ENCODE measurements at regions not wholly inside any gene's neighbourhood (a gene's known extent, or its start where the extent isn't known, plus 50 kb on each side); places are given as distances from the start of the nearest gene placed in this dataset.
"Not testable (repeated sequence)": the region's sequence is repeated elsewhere in the genome, so short reads cannot be mapped to it uniquely, and the experiment has no call there.

DNA sequence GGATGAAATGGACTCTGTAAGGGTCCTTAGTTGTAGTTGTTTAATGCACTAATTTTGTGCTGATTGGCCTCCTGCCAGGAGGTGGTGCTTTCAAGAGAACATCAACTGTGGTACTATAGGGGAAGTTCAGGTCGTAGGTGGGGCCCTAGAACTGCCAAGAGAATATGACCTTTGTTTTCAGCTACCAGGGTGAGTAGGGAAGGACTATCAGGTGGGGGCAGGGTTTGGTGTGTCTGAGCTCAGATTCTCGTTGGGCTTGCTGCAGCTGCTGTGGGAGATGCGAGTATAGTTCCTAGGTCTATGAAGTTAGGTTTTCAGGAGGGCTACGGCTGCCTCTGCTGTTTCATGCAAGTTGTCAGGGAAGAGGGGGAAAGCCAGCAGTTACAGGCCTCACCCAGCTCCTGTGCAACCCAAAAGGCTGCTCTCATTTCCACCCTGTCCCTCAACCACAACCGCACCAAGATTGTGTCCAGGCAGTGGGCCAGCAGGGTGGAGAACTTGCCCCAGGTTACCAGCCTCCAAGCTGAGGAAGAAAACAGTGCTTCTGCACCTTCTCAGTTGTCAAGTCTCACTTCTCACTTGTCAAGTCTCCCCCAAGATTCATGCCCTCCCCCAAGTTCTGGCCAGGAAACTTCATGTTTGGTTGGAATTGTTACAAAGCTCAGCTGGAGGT is 626.5 kb upstream of the MAP3K7 start:
- no peak for DNase-seq

DNA sequence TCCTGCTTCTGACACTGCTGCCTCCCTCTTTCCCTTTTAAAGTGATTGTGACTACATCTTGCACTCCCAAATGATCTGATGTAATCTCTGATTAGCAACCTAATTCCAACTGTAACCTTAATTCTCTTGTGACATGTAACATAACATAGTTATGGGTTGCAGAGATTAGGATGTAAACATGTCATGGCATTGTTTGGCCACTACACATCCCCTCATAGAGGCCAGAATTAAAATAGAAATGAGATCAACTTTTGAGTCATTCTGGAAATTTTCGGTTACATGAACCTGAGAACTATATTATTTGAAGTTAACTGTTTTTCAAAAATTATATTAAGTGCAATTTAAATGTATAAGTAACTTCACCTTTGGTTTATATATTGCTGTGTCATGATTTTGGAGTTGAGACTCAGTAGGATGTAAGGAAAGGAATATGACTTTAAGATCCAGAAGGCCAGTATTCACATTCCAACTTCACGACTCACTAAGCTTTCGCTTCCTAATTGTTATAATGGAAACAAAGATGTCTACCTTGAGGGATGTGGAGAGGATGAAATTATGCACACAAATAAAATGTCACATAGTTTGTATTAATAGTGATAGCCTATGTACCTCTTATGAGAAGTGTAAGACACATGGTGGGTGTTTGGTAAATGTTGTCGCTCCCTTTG is 611.9 kb upstream of the MAP3K7 start:
- no peak for DNase-seq

DNA sequence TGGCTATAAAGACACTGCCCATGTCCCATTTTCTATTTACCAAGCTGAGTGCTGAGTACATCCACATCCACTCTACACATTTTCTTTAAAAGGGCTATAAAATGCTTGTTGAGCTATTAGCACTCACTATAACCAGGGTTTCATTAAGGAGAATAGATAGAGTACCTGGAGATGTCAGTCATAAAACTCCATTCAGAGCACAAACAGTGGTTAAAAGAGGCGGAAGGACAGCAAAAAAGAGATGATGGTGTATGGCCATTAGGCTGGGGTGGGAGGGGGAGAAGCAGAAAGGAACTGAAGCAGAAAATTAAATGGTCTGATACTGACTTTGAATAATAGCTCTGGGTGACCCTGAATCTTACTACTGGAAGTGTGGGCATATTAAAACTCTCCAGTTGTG is 609.9 kb upstream of the MAP3K7 start:
- peak; percentile 91 for DNase-seq

DNA sequence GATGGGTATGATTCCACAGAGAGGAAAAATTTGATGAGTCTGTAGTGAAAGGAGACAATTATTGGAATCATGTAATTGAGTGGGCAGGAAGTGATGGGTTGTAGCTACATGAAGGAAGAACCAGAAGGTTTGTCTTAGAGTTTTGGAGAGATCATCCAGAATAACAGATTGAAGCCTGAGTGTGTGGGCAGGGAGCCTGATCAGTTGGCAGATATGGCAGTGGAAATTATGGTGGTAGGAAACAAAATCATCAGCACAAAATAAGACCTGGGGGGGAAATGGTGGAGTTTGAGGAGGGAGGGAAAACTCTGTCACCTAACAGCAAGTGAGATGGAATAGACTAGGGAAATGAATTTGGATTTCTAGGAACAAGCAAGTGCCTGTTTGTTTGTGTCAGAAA is 606.6 kb upstream of the MAP3K7 start:
- DNase-seq, result no peak

DNA sequence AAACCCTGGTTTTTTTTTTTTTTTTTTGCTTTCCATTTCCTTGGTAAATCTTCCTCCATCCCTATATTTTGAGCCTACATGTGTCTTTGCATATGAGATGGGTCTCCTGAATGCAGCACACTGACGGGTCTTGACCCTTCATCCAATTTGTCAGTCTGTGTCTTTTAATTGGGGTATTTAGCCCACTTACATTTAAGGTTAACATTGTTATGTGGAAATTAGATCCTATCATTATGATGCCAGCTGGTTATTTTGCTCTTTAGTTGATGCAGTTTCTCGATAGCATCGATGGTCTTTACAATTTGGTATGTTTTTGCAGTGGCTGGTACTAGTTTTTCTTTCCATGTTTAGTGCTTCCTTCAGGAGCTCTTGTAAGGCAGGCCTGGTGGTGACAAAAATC is 603.2 kb upstream of the MAP3K7 start:
- DNase-seq, result not testable (repeated sequence)

DNA sequence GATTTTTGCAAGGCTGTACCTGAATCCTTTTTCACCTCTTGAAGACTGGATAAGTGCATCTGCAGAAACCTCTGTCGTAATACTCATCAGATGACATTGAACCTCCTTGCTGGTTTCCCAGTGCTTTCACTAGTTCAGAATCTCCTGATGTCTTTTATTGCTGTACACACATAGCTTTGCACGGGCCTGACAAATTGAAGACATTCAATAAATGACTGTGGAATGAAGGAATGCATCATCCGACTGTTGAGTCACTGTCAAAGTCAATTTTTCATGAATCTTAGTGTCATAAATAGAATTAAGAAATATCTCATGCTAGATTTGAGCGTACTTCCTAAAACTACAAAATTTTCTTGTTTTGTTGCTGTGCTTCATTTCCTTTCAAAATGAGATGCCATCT is 598.2 kb upstream of the MAP3K7 start:
- no peak for DNase-seq

DNA sequence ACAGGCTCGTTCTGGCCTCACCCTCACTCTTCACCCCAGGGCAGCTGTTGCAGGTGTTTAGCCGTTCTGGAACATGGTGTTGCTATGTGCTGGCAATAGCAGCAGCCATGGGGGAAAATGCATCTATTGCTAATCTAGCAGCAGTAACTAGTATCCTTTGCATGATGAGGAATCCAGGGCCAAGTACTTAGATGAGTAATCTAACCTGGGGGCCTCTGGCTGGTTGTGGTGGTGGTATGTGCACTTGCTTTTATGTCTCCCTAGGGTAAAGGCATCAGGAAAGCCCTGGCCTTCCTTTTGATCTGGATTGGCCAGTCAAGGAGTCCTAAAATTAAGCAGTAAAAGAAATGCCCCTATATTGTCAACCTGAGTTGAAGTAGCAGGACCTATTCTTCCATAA is 594.5 kb upstream of the MAP3K7 start:
- no peak for DNase-seq

DNA sequence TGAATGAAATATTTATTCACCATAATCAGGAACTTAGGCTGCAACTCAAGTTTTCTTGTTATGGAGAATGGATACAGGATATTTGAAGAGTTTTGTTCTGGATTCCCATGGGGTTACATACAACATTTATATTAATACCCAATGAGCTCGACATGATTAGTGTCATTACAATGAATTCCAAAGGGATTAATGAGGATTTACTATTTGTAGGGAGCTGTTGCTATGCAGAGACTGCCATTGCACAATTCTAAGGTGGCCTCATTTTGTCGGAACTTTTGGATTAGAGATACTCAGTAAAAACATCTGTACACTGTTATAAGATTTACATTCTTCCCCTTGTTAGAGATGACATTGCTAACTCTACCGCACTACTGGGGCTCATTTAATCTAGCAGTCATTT is 586.8 kb upstream of the MAP3K7 start:
- DNase-seq, result no peak

DNA sequence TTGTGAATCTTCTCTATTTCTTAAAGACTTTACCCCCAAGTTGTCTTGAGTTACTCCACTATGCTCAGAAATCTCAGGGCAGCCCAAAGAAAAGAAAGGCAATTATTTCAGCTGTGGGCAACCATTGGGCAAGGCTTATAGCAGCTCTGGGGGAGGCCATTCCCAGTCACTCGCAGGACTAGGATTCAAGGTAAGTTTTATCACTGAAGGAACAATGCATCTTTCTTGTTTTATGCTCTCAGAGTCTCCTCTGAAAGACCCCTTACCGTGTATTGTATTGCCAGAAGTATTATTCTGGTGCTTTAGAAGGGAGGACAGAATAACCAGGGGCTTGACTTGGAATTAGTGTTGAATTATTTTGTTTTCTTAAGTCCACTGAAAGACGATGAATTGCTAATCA is 586.3 kb upstream of the MAP3K7 start:
- DNase-seq, result no peak

DNA sequence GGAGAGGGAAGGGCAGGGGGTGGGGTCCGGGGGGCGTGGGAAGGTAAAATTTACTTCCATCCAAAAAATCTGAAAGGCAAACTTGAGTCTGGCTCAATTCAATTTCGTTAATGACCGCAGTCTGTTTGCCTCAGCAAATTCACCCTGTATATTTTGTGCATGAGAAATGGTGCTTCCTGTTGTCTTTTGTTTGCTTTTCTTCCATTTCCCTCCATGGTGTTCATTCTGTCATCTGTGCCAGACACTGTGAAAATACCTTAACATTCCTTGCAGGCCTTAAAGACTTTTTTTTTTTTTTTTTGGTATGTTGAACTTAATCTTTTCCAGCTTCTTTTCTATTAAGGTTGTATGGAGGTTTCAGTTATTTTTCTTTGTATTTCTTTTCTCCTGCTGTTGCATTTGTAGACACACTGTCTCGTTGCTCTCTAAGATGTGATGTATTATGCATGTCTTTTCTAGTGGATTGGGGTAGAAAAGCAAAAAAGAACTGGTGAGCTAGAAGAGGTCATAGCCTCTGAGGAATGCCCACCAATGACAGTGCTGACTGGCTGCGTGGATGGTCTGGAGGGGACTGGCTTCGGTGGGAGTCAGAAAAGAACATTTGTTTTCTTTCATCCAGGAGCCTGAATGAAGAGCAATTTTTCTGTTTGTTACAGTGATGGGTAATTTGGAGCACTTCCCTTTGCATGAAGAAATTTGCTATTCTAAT is 585.0 kb upstream of the MAP3K7 start:
- no peak for DNase-seq

DNA sequence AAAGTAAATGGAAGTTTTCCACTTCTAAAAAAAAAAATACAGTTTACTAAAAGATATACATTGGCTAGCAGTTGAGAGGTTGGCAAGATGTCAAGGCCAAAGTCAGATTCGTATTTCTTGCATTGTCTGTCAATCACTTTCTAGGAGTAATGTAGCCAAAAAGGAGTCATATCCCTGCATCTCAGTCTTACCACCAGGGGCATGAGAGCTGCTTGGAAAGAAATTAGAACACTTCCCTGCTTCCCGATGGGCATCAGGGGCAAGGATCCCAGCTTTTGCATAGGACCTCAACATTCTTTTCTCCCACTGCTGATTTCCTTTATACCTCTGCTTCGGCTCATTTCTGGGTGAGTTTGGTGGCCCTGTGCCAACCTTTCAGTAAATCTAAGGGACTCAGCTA is 581.0 kb upstream of the MAP3K7 start:
- DNase-seq, result no peak

DNA sequence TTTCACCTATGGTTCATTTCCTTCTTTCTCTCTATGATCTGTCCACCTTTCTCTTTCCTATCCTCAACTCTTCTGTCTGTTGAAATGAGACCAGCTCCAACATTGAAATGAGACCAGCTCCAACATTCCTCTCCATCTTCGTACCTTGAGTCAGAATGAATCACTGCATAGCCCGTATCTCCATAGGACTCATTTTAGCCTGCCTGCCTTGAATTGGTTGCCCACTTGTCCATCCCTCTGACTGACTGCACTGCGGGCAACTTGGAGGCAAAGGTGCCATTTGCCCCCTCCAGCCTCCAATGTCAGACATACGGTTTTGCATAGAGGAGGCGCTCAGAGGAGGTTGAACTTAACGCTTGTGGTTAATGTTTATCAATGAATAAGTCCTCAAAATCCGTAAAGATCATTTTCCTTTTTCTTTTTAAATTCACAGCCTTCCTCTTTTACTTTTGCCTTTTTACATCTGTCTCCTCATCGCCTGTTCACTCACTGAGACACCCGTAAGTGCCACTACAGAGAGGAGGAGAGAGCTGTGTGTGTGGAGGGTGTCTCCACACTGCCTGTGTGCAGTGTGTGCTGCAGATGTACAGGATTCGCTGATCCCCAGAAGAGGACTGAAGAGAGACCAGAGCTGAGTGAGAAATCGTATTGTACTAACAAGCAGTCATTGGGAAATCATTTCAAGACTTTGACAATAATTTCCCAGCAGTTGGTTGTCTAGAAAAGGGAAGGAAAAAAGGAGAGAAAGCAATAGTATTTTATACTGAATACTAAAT is 579.6 kb upstream of the MAP3K7 start:
- DNase-seq, result no peak

DNA sequence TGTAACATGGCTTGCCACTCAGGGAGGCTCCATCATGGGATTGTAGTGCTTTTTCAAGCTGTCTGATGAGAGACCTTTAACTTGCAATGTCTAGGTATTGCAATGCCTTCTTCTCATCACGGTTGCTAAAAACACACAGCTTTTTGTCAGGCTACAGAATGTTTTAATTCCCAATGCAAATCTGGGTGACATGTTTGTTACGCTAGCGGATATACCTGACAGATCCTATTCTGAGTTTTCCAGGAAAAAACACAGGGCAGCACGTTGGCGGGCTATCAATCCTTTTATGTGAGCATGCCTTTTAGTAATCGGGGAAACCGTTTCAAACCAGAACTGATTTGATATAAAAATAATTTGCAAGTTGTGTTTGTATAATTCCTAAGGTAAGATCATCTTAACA is 577.2 kb upstream of the MAP3K7 start:
- DNase-seq, result no peak

DNA sequence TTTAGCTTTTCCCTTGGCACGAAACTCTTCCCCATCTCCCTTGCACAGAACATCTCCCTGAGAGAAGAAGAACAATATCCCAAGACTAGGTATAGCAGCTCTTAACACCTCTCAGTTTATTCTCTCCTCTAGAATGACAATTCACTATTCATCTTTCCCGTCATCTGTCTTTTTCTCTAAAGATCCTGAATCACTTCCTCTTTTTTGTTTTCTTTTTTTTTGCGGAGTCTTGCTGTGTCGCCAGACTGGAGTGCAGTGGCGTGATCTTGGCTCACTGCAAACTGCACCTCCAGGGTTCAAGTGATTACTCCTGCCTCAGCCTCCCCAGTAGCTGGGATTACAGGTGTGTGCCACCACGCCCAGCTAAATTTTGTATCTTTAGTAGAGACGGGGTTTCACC is 574.4 kb upstream of the MAP3K7 start:
- DNase-seq, result no peak

DNA sequence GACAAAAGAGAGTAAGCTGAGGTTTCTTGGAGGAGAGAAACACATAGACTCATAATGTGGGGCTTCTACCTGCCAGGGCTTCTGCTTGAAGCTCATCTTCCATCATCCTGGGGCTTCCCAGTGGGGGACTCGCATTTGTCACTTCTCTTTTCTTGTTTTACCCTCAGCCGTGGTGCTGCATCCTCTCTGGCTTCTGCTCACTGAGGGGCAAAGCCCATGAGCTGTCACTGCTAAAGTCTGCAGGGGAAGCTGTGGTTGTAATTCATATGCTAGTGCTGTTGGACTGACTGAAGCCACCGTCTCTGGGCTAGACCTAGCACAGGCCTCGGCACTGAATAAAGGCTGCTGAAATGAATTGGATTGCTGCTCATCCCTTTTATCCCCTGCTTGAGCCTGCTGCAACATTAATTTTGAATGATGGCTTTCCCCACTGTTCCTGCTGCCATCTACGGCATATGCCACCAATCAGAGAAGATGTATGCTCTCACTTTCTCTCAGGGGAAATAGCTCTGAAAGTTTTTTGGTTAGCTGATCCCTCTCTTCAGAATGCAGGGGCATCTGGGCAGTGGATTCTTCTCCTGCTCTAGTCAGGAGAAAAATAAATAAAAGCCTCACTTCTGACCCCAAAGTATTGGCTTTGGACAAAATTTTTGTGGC is 568.4 kb upstream of the MAP3K7 start:
- DNase-seq, result no peak

DNA sequence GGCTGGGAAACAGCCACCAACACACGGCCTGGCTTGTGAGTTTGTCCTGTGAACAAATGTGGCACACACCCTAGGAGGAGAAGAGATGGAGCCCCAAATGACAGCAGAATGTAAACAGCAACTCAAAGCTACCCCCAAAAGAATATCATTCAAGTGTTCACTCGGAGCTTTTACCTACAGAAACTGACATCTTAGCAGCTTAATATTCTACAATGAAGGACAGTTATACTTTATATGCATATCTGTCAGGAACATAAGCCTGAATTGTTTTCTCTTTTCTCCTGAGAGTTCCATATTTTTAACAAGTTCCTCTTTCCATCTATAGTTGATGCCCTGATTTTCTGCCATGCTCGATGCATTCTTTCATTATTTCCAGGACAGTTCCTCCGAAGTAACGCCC is 566.0 kb upstream of the MAP3K7 start:
- DNase-seq, result no peak

DNA sequence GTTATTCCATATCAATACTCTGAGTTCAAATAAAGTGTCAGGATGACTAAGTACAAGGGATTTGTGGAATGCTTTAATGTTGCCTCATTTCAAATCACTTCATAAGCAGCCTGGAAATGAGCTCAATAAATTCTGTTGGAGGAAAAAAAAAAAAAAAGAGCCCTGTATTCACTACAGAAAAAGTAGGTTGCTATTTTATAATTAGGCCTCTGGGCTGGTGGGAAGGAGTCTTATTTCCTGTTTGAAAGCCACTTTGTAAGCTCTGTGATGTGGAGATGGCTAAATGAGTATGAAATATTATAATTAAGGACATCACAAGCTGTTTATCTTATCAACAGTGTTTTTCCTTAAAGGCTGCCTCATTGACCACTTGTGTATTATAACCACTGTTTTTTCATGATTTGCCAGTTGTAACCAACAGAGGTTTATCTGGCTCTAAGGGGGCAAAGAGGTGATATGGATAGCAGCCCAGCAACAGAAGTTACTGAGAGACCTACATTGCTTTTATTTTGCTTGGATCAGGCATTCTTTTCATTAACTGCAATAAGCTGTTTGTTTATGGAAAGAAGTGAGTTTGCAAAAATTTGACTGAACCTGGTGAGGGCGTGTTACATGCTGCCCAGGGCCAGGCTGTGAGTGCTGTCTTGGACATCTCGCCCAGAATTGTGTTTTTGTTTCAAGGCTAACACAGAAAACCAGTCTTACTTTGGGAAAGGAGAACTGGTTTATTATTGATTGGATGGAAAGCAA is 563.3 kb upstream of the MAP3K7 start:
- no peak for DNase-seq

DNA sequence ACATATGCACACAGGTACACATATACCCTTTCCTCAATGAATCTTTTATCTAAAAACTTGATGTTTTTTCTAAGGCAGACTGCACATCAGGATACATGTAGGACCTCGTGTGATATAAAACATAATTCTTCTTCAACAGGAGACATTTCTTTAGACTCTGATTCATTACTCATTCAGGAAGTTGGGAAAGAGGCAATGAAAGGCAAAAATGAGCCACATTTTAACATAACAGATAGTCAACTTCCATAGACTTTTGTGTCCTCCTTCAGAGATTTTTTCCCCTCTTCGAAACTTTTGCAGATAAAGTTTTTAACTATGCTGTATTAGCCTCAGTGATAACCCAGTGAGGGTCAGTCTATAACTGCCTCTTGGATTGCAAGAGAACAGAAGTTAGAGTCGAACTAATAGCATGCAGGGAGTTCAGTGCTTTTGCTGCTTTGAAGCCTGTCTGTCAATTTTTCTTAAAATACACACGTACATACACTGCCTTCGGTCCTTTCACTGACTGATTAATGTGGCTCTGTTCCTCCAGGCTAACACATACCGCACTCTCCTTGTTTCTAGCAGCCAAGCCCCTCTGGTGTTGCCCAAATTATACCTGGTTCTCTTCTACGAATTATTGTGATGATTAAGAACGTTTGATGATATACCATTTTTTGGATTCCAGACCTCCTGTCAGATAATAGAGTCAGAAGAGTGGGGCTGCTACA is 562.5 kb upstream of the MAP3K7 start:
- no peak for DNase-seq

DNA sequence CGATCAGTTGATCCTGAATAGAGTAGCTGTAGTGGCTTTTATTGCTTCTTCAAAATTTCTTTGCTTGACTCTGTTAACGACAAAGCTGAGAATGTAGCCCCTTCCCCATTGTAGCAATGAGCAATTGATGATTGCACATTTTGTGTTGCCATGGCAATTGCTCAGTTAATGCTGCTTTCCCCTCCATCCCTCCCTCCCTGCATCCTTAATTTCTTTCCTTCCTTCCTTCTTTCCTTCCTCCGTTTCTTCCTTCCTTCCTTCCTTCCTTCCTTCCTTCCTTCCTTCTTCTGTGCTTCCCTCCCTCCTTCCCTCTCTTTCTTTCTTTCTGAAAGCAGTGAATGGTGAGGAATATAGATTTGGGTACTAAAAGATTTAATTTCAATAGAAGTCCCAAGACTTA is 557.3 kb upstream of the MAP3K7 start:
- no peak for DNase-seq

DNA sequence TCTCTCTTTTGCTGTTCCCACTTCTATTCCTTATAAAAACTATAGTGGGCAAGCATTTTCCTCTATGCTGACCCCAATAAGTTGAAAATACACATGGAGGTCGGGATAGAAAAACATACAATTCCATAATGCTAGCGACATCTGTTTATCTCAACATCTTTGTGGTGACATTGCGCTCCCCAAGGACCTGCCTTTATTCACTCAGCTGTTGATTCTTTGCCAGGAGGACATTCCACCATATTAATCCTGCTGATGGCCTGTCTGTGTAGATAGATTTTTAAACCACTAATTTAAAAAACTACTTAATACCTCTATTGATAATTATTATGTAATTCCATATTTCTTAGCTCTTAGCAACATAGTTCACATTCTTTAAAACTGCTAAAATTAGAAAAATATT is 555.3 kb upstream of the MAP3K7 start:
- no peak for DNase-seq

DNA sequence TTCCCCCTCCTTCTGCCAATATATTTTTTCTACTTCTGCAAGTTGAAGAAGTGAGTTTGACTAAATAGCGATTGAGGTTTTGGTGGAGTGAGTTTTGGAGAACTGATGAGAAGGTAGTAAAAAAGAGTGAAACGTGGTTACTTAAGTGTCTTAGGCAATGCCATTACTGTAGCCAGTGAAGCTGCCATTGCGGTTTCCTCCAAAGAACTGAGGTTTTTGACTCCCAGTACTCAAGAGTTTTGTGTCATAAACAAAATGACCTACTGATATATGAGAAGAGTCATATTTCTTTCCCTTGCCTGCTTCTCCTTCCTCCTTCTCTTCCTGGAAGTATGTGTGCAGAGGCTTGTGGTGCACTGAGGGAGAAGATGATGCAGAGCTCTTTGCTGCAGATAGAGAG is 554.5 kb upstream of the MAP3K7 start:
- no peak for DNase-seq

DNA sequence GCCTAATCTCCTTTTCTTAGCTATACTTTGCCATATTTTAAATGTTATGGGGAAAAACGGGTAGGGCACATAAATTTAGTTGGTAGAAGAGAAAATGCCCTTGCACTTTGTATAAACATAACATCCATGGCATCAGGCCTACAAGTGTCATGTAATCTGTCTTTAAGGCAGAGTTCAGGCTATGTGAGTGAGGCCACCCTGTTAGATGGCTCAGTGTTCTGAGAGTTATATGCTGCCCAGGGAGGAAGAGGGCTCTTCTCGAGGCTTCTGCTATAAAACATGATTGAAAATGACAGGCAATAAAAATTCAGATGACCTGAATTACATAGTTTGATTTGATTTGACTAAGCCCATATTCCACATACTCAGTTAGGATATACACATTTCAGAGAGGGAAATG is 553.6 kb upstream of the MAP3K7 start:
- DNase-seq, result no peak

Measured in DMS153 (cell line).